Naive B cell (primary cell): ENCODE measurements at regions not wholly inside any gene's neighbourhood (a gene's known extent, or its start where the extent isn't known, plus 50 kb on each side); places are given as distances from the start of the nearest gene placed in this dataset.

ENCODE experiments used
- ATAC-seq, 2 donors: fragments of 150-1000 bp; cut with Tn5 transposase; 2 replicates each; pipeline ENCODE4 v1.10.0; 2021; ENCODE audit warnings: low read depth in 2 of 2, mild to moderate bottlenecking in 2 of 2, moderate library complexity in 2 of 2
- DNase-seq: peaks from one replicate; pipeline ENCODE4 v3.0.0; 2022
- H3K27ac Mint-ChIP-seq, 6 donors: one replicate each; pipeline ENCODE4 v1.8.0; 2020 to 2022; ENCODE audit warnings: mild to moderate bottlenecking in 6 of 6, mixed read lengths in 6 of 6, moderate library complexity in 5 of 6, inconsistent platforms in 2 of 6
- H3K27me3 Mint-ChIP-seq, 3 donors: one replicate each; pipeline ENCODE4 v1.8.0; 2021 to 2022; ENCODE audit warnings: mixed read lengths in 3 of 3, mild to moderate bottlenecking in 1 of 3
- H3K36me3 Mint-ChIP-seq, 2 donors: one replicate each; pipeline ENCODE4 v1.8.0; 2020 to 2022; ENCODE audit warnings: mixed read lengths in 2 of 2, inconsistent platforms in 1 of 2, mild to moderate bottlenecking in 1 of 2
- H3K4me1 Mint-ChIP-seq, 3 donors: one replicate each; pipeline ENCODE4 v1.8.0; 2020 to 2022; ENCODE audit warnings: mixed read lengths in 3 of 3, inconsistent platforms in 1 of 3, mild to moderate bottlenecking in 1 of 3, moderate library complexity in 1 of 3
- H3K4me3 Mint-ChIP-seq, 8 donors: one replicate each; pipeline ENCODE4 v1.8.0; 2020 to 2022; ENCODE audit warnings: mild to moderate bottlenecking in 8 of 8, mixed read lengths in 8 of 8, moderate library complexity in 8 of 8, inconsistent platforms in 2 of 8
- H3K9me3 Mint-ChIP-seq, 7 donors: one replicate each; pipeline ENCODE4 v1.8.0; 2020 to 2022; ENCODE audit warnings: mixed read lengths in 7 of 7, mild to moderate bottlenecking in 5 of 7, inconsistent platforms in 2 of 7, moderate library complexity in 1 of 7

- Mint-ChIP-seq H3K4me1 (peaks cover 0 to 8% (median 0%) of the 10 kb centered on the region in 3 donors), H3K27ac (no peak overlapping the region), H3K9me3 (peaks cover 0 to 6% (median 0%) of the 10 kb centered on the region in 7 donors), H3K4me3 (no peak overlapping the region), H3K36me3 (no peaks in the 10 kb centered on the region), H3K27me3 (peaks cover 2 to 17% (median 12%) of the 10 kb centered on the region in 3 donors)
- ATAC-seq (no peak), DNase-seq (no peak)
Measured at GRCh38 chr9:79165020-79165780, 406.6 kb upstream of the TLE4 start.

GRCh38 chr9:79166005-79166404 is 405.8 kb upstream of the TLE4 start:
- H3K27ac Mint-ChIP-seq, result peak overlapping the region in 1 of 6 donors; percentile 8
- no peak overlapping the region for H3K4me3 Mint-ChIP-seq
- H3K9me3 Mint-ChIP-seq, result peaks cover 0 to 14% (median 3%) of the 10 kb centered on the region in 7 donors

GRCh38 chr9:79170643-79171042 is 401.1 kb upstream of the TLE4 start:
- no peak overlapping the region for H3K4me3 Mint-ChIP-seq
- ATAC-seq, result no peak

More at GRCh38 chr9:79166005-79166404, 405.8 kb upstream of the TLE4 start:
- DNase-seq (no peak), ATAC-seq (no peak)
- Mint-ChIP-seq H3K4me1 (peaks cover 0 to 8% (median 0%) of the 10 kb centered on the region in 3 donors), H3K27me3 (peaks cover 0 to 24% (median 17%) of the 10 kb centered on the region in 3 donors), H3K36me3 (no peaks in the 10 kb centered on the region)

GRCh38 chr9:79173932-79174331 is 397.8 kb upstream of the TLE4 start:
- ATAC-seq (no peak), DNase-seq (no peak)
- no peak overlapping the region for H3K4me3 Mint-ChIP-seq
- H3K4me1 Mint-ChIP-seq, result no peaks in the 10 kb centered on the region
- H3K9me3 Mint-ChIP-seq, result peaks cover 0 to 16% (median 3%) of the 10 kb centered on the region in 7 donors
- no peak overlapping the region for H3K27ac Mint-ChIP-seq
- H3K27me3 Mint-ChIP-seq, result peaks cover 5 to 8% (median 7%) of the 10 kb centered on the region in 3 donors
- H3K36me3 Mint-ChIP-seq, result no peaks in the 10 kb centered on the region

More at GRCh38 chr9:79170643-79171042, 401.1 kb upstream of the TLE4 start:
- Mint-ChIP-seq H3K27ac (peak overlapping the region in 1 of 6 donors; percentile 20), H3K27me3 (peaks cover 7 to 17% (median 16%) of the 10 kb centered on the region in 3 donors), H3K4me1 (no peaks in the 10 kb centered on the region), H3K36me3 (no peaks in the 10 kb centered on the region), H3K9me3 (peaks cover 0 to 16% (median 3%) of the 10 kb centered on the region in 7 donors)
- no peak for DNase-seq

- no peaks in the 10 kb centered on the region for H3K4me1 Mint-ChIP-seq
- H3K27me3 Mint-ChIP-seq, result peaks cover 0 to 7% (median 0%) of the 10 kb centered on the region in 3 donors
- DNase-seq (no peak), ATAC-seq (no peak)
- H3K36me3 Mint-ChIP-seq, result no peaks in the 10 kb centered on the region
- no peak overlapping the region for H3K4me3 Mint-ChIP-seq
- no peak overlapping the region for H3K27ac Mint-ChIP-seq
- peaks cover 0 to 11% (median 4%) of the 10 kb centered on the region in 7 donors for H3K9me3 Mint-ChIP-seq
Measured at GRCh38 chr9:79176014-79176697, 395.6 kb upstream of the TLE4 start.

- no peak overlapping the region for H3K4me3 Mint-ChIP-seq
- ATAC-seq (no peak), DNase-seq (no peak)
- no peaks in the 10 kb centered on the region for H3K36me3 Mint-ChIP-seq
- H3K4me1 Mint-ChIP-seq, result no peaks in the 10 kb centered on the region
- no peak overlapping the region for H3K27ac Mint-ChIP-seq
- H3K27me3 Mint-ChIP-seq, result peaks cover 0 to 3% (median 0%) of the 10 kb centered on the region in 3 donors
- peaks cover 0 to 9% (median 6%) of the 10 kb centered on the region in 7 donors for H3K9me3 Mint-ChIP-seq
Measured at GRCh38 chr9:79184831-79185230, 386.9 kb upstream of the TLE4 start.

- H3K4me3 Mint-ChIP-seq, result no peak overlapping the region
- H3K27me3 Mint-ChIP-seq, result peaks cover 0 to 6% (median 0%) of the 10 kb centered on the region in 3 donors
- H3K4me1 Mint-ChIP-seq, result no peaks in the 10 kb centered on the region
- peaks cover 0 to 9% (median 2%) of the 10 kb centered on the region in 7 donors for H3K9me3 Mint-ChIP-seq
- ATAC-seq (no peak), DNase-seq (no peak)
- H3K36me3 Mint-ChIP-seq, result no peaks in the 10 kb centered on the region
- H3K27ac Mint-ChIP-seq, result no peak overlapping the region
Measured at GRCh38 chr9:79185866-79186265, 385.9 kb upstream of the TLE4 start.

GRCh38 chr9:79189511-79189924 is 382.2 kb upstream of the TLE4 start:
- Mint-ChIP-seq H3K27ac (no peak overlapping the region), H3K27me3 (peaks cover 0 to 10% (median 0%) of the 10 kb centered on the region in 3 donors), H3K4me3 (no peak overlapping the region), H3K4me1 (no peaks in the 10 kb centered on the region), H3K36me3 (no peaks in the 10 kb centered on the region), H3K9me3 (peaks cover 0 to 6% (median 0%) of the 10 kb centered on the region in 7 donors)
- no peak for DNase-seq
- ATAC-seq, result no peak

- H3K9me3 Mint-ChIP-seq, result no peaks in the 10 kb centered on the region
- no peak overlapping the region for H3K4me3 Mint-ChIP-seq
- H3K27me3 Mint-ChIP-seq, result peaks cover 0 to 19% (median 6%) of the 10 kb centered on the region in 3 donors
- H3K36me3 Mint-ChIP-seq, result no peaks in the 10 kb centered on the region
- H3K4me1 Mint-ChIP-seq, result no peaks in the 10 kb centered on the region
- no peak overlapping the region for H3K27ac Mint-ChIP-seq
- no peak for ATAC-seq
- no peak for DNase-seq
Measured at GRCh38 chr9:79193001-79193400, 378.8 kb upstream of the TLE4 start.

- peaks cover 0 to 19% (median 6%) of the 10 kb centered on the region in 3 donors for H3K27me3 Mint-ChIP-seq
- no peak for ATAC-seq
- H3K36me3 Mint-ChIP-seq, result no peaks in the 10 kb centered on the region
- H3K9me3 Mint-ChIP-seq, result no peaks in the 10 kb centered on the region
- no peak overlapping the region for H3K27ac Mint-ChIP-seq
- no peak for DNase-seq
- no peaks in the 10 kb centered on the region for H3K4me1 Mint-ChIP-seq
- H3K4me3 Mint-ChIP-seq, result no peak overlapping the region
Measured at GRCh38 chr9:79193501-79194223, 378.1 kb upstream of the TLE4 start.

- ATAC-seq (no peak), DNase-seq (no peak)
- Mint-ChIP-seq H3K27me3 (peaks cover 8 to 20% (median 17%) of the 10 kb centered on the region in 3 donors), H3K4me1 (no peaks in the 10 kb centered on the region), H3K4me3 (no peak overlapping the region), H3K36me3 (no peaks in the 10 kb centered on the region), H3K9me3 (no peaks in the 10 kb centered on the region), H3K27ac (no peak overlapping the region)
Measured at GRCh38 chr9:79195879-79196278, 375.9 kb upstream of the TLE4 start.

GRCh38 chr9:79196606-79197005 is 375.2 kb upstream of the TLE4 start:
- H3K4me1 Mint-ChIP-seq, result no peaks in the 10 kb centered on the region
- H3K9me3 Mint-ChIP-seq, result no peaks in the 10 kb centered on the region
- DNase-seq, result no peak
- no peaks in the 10 kb centered on the region for H3K36me3 Mint-ChIP-seq
- peaks cover 8 to 20% (median 17%) of the 10 kb centered on the region in 3 donors for H3K27me3 Mint-ChIP-seq
- no peak overlapping the region for H3K27ac Mint-ChIP-seq
- no peak for ATAC-seq
- H3K4me3 Mint-ChIP-seq, result no peak overlapping the region

- Mint-ChIP-seq H3K27ac (no peak overlapping the region), H3K27me3 (peaks cover 8 to 17% (median 13%) of the 10 kb centered on the region in 3 donors), H3K36me3 (no peaks in the 10 kb centered on the region), H3K4me3 (no peak overlapping the region), H3K9me3 (no peaks in the 10 kb centered on the region), H3K4me1 (no peaks in the 10 kb centered on the region)
- DNase-seq (no peak), ATAC-seq (no peak)
Measured at GRCh38 chr9:79200336-79200735, 371.4 kb upstream of the TLE4 start.
